ENCODE measurements at regions not wholly inside any gene's neighbourhood (a gene's known extent, or its start where the extent isn't known, plus 50 kb on each side); places are given as distances from the start of the nearest gene placed in this dataset.

- Histone ChIP-seq H3K4me3 (ENCODE audit: low read length) (no peak overlapping the region), H3K4me1 (ENCODE audit: insufficient read depth, low read length) (no peaks in the 10 kb centered on the region), H3K27ac (ENCODE audit: low read depth, low read length) (no peak overlapping the region), H3K9me3 (ENCODE audit: insufficient read depth, low read depth, low read length) (no peaks in the 10 kb centered on the region), H3K9ac (ENCODE audit: low read depth, low read length) (no peak overlapping the region), H3K36me3 (ENCODE audit: insufficient read depth, low read length) (no peaks in the 10 kb centered on the region), H3K27me3 (ENCODE audit: insufficient read depth, low read length) (no peaks in the 10 kb centered on the region)
- WGBS, result 93% methylated on average over 2 of the region's 2 CpGs
These were observed 178.9 kb upstream of the GALNT2 start for GRCh38 chr1:229888157-229888556.

GRCh38 chr1:229888561-229889001, 178.5 kb upstream of the GALNT2 start:
- Histone ChIP-seq H3K9ac (ENCODE audit: low read depth, low read length) (no peak overlapping the region), H3K4me3 (ENCODE audit: low read length) (no peak overlapping the region), H3K27me3 (ENCODE audit: insufficient read depth, low read length) (no peaks in the 10 kb centered on the region), H3K27ac (ENCODE audit: low read depth, low read length) (no peak overlapping the region), H3K9me3 (ENCODE audit: insufficient read depth, low read depth, low read length) (no peaks in the 10 kb centered on the region), H3K36me3 (ENCODE audit: insufficient read depth, low read length) (no peaks in the 10 kb centered on the region), H3K4me1 (ENCODE audit: insufficient read depth, low read length) (no peaks in the 10 kb centered on the region)
- WGBS, result 89% methylated on average over 3 of the region's 3 CpGs

DNA sequence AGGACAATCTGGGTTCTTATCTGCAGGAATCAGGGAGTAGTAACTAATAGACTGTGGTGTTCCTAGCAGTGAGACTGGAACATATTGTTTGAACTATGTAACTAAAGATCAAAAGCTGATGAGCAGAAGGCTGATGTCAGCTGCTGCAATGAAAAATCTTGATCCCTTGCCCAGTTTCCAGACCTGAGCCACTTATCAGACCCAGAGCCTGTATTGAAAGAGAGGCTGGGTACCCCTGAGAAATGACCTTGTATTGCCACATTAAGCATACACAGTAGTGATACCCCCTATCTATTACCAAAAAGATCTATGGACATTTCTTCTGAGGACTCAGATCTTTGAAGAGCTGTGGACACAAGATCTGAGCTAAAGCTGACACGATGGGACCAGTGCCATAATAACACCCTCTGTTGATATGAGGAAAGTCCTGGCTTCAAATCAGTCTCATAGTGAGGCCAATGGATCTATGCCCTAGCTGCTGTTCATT, 178.0 kb upstream of the GALNT2 start:
- Histone ChIP-seq H3K9me3 (ENCODE audit: insufficient read depth, low read depth, low read length) (no peaks in the 10 kb centered on the region), H3K4me3 (ENCODE audit: low read length) (no peak overlapping the region), H3K9ac (ENCODE audit: low read depth, low read length) (no peak overlapping the region), H3K4me1 (ENCODE audit: insufficient read depth, low read length) (no peaks in the 10 kb centered on the region), H3K36me3 (ENCODE audit: insufficient read depth, low read length) (no peaks in the 10 kb centered on the region), H3K27me3 (ENCODE audit: insufficient read depth, low read length) (no peaks in the 10 kb centered on the region), H3K27ac (ENCODE audit: low read depth, low read length) (no peak overlapping the region)
- WGBS, result 95% methylated on average over 1 of the region's 1 CpG

DNA sequence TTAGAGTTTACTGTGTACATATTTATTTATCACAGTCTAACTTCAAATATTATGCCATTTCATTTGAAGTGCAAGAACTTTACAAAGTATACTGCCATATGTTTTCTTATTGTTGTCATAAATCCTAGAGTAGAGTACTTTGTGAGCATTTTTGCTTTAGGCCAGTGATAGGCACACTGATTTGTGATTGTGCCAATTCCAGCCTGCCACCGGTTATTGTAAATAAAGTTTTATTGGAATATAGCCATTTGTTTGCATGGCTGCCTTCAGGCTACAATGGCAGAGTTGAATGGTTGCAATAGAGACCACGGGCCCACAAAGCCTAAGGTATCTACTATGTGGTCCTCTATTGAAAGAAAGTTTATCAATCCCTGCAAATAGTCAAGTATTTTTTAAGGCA, 175.8 kb upstream of the GALNT2 start:
- Histone ChIP-seq H3K9me3 (ENCODE audit: insufficient read depth, low read depth, low read length) (no peaks in the 10 kb centered on the region), H3K36me3 (ENCODE audit: insufficient read depth, low read length) (no peaks in the 10 kb centered on the region), H3K4me1 (ENCODE audit: insufficient read depth, low read length) (no peaks in the 10 kb centered on the region), H3K9ac (ENCODE audit: low read depth, low read length) (no peak overlapping the region), H3K27me3 (ENCODE audit: insufficient read depth, low read length) (no peaks in the 10 kb centered on the region), H3K27ac (ENCODE audit: low read depth, low read length) (no peak overlapping the region), H3K4me3 (ENCODE audit: low read length) (no peak overlapping the region)
- WGBS, result 94% methylated on average over 2 of the region's 2 CpGs

- Histone ChIP-seq H3K27me3 (ENCODE audit: insufficient read depth, low read length) (no peaks in the 10 kb centered on the region), H3K27ac (ENCODE audit: low read depth, low read length) (no peak overlapping the region), H3K9ac (ENCODE audit: low read depth, low read length) (no peak overlapping the region), H3K4me1 (ENCODE audit: insufficient read depth, low read length) (no peaks in the 10 kb centered on the region), H3K9me3 (ENCODE audit: insufficient read depth, low read depth, low read length) (no peaks in the 10 kb centered on the region), H3K4me3 (ENCODE audit: low read length) (no peak overlapping the region), H3K36me3 (ENCODE audit: insufficient read depth, low read length) (no peaks in the 10 kb centered on the region)
- 83% methylated on average over 1 of the region's 1 CpG for WGBS
These were observed 174.4 kb upstream of the GALNT2 start for GRCh38 chr1:229892515-229893117.

DNA sequence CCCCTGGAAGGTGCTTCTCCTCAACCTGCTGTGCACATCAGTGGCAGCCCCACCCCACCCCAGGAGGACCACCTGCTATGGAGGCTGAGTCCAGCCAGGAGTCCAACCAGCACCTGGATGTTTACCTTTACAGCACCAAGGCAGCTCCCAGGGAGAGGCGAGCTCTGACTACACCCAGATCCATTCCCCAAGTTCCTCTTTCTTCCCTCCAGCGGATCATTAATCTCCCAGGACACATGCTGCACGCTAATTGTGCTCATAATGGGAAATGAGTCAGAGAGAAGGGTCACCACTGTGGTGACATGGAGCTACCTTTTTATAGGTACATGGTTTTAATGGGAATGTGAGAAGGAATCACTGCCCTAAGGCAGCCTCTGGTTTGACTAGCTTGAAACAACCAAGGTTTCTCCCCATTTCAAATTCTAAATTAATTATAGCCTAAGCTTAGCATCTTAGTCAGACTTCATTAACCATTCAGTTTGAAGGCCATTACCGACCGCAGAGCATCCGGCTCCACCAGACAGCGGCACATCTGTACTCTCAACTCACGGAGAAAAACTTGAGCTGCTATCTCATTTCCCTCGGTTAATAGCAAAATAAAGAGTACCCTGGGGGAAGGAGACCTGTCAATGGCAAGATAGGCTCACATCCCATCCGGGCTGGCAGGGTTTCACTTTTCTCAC, 173.1 kb upstream of the GALNT2 start:
- Histone ChIP-seq H3K27me3 (ENCODE audit: insufficient read depth, low read length) (no peaks in the 10 kb centered on the region), H3K9me3 (ENCODE audit: insufficient read depth, low read depth, low read length) (no peaks in the 10 kb centered on the region), H3K4me1 (ENCODE audit: insufficient read depth, low read length) (no peaks in the 10 kb centered on the region), H3K9ac (ENCODE audit: low read depth, low read length) (no peak overlapping the region), H3K36me3 (ENCODE audit: insufficient read depth, low read length) (no peaks in the 10 kb centered on the region), H3K27ac (ENCODE audit: low read depth, low read length) (no peak overlapping the region), H3K4me3 (ENCODE audit: low read length) (no peak overlapping the region)
- 92% methylated on average over 10 of the region's 10 CpGs for WGBS

DNA sequence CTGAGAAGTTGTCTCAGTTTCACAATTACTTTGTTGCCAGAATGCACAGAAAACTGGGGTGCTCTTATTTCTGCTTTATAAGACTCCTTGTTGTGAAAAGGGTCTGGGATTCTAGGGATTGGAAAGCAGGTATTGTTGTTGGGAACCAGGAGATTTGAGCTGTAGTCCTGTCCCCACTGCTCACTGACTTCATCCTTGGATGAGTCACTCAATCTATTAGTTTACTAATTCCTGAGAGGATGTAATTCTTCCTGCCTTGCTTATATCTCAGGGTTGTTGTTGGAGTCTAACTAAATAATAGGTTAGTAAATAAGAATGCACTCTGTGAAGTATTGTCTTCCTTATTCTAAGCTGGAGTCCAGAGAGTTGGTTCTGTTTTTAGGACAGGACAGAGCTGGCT, 172.5 kb upstream of the GALNT2 start:
- H3K4me1 ChIP-seq (ENCODE audit: insufficient read depth, low read length), result no peaks in the 10 kb centered on the region
- H3K9ac ChIP-seq (ENCODE audit: low read depth, low read length), result no peak overlapping the region
- no peak overlapping the region for H3K4me3 ChIP-seq (ENCODE audit: low read length)
- no peak overlapping the region for H3K27ac ChIP-seq (ENCODE audit: low read depth, low read length)
- H3K27me3 ChIP-seq (ENCODE audit: insufficient read depth, low read length), result no peaks in the 10 kb centered on the region
- H3K36me3 ChIP-seq (ENCODE audit: insufficient read depth, low read length), result no peaks in the 10 kb centered on the region
- H3K9me3 ChIP-seq (ENCODE audit: insufficient read depth, low read depth, low read length), result no peaks in the 10 kb centered on the region

DNA sequence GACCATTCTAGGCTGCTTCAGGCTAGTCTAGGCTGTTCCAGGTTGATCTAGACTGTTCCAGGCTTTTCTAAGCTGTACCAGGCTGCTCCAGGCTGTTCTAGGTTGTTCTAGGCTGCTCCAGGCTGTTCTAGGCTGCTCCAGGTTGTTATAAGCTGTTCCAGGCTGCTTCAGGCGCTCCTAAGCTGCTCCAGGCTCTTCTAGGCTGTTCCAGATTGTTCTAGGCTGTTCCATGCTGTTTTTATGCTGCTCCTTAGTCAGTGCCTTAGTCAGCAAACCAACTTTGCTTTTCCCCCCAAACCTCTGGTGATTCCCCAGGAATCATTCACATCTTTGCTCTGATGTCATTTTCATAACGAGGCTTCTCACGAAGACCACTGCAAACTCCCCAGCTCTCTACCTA, 171.4 kb upstream of the GALNT2 start:
- no peaks in the 10 kb centered on the region for H3K9me3 ChIP-seq (ENCODE audit: insufficient read depth, low read depth, low read length)
- no peak overlapping the region for H3K9ac ChIP-seq (ENCODE audit: low read depth, low read length)
- H3K36me3 ChIP-seq (ENCODE audit: insufficient read depth, low read length), result no peaks in the 10 kb centered on the region
- no peak overlapping the region for H3K27ac ChIP-seq (ENCODE audit: low read depth, low read length)
- no peaks in the 10 kb centered on the region for H3K27me3 ChIP-seq (ENCODE audit: insufficient read depth, low read length)
- 89% methylated on average over 3 of the region's 3 CpGs for WGBS
- no peaks in the 10 kb centered on the region for H3K4me1 ChIP-seq (ENCODE audit: insufficient read depth, low read length)
- no peak overlapping the region for H3K4me3 ChIP-seq (ENCODE audit: low read length)

GRCh38 chr1:229896306-229896705, 170.7 kb upstream of the GALNT2 start:
- H3K27ac ChIP-seq (ENCODE audit: low read depth, low read length), result no peak overlapping the region
- H3K27me3 ChIP-seq (ENCODE audit: insufficient read depth, low read length), result no peaks in the 10 kb centered on the region
- no peaks in the 10 kb centered on the region for H3K9me3 ChIP-seq (ENCODE audit: insufficient read depth, low read depth, low read length)
- no peaks in the 10 kb centered on the region for H3K4me1 ChIP-seq (ENCODE audit: insufficient read depth, low read length)
- H3K4me3 ChIP-seq (ENCODE audit: low read length), result no peak overlapping the region
- 81% methylated on average over 2 of the region's 2 CpGs for WGBS
- H3K9ac ChIP-seq (ENCODE audit: low read depth, low read length), result no peak overlapping the region
- H3K36me3 ChIP-seq (ENCODE audit: insufficient read depth, low read length), result no peaks in the 10 kb centered on the region

GRCh38 chr1:229896861-229897260, 170.2 kb upstream of the GALNT2 start:
- H3K9me3 ChIP-seq (ENCODE audit: insufficient read depth, low read depth, low read length), result no peaks in the 10 kb centered on the region
- H3K4me1 ChIP-seq (ENCODE audit: insufficient read depth, low read length), result no peaks in the 10 kb centered on the region
- no peak overlapping the region for H3K4me3 ChIP-seq (ENCODE audit: low read length)
- H3K9ac ChIP-seq (ENCODE audit: low read depth, low read length), result no peak overlapping the region
- 96% methylated on average over 5 of the region's 5 CpGs for whole genome bisulfite sequencing
- no peaks in the 10 kb centered on the region for H3K36me3 ChIP-seq (ENCODE audit: insufficient read depth, low read length)
- H3K27me3 ChIP-seq (ENCODE audit: insufficient read depth, low read length), result no peaks in the 10 kb centered on the region
- H3K27ac ChIP-seq (ENCODE audit: low read depth, low read length), result no peak overlapping the region

DNA sequence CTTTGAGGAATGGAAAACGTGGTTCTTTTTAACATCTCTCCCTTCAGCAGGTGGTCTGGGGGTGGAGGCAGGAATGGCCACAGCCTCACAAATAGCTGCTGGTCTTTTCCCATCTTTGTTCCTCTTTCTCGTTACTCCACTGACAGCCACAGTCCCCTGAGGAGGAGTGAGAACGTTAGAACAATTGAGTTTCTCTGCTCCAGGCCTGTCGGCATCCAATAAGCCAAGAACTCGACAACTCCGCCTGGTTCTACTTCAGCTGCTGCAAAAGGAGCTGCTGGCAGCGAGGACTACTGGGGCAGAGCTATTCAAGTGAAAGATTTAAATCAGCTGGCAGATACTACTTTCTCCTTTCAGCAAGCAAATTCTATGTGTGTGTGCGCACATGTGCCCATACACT, 169.5 kb upstream of the GALNT2 start:
- no peaks in the 10 kb centered on the region for H3K9me3 ChIP-seq (ENCODE audit: insufficient read depth, low read depth, low read length)
- no peak overlapping the region for H3K4me3 ChIP-seq (ENCODE audit: low read length)
- H3K36me3 ChIP-seq (ENCODE audit: insufficient read depth, low read length), result no peaks in the 10 kb centered on the region
- no peak overlapping the region for H3K27ac ChIP-seq (ENCODE audit: low read depth, low read length)
- no peaks in the 10 kb centered on the region for H3K27me3 ChIP-seq (ENCODE audit: insufficient read depth, low read length)
- 78% methylated on average over 8 of the region's 8 CpGs for WGBS
- H3K9ac ChIP-seq (ENCODE audit: low read depth, low read length), result no peak overlapping the region
- no peaks in the 10 kb centered on the region for H3K4me1 ChIP-seq (ENCODE audit: insufficient read depth, low read length)

Measured in HUES64 (cell line).